ENCODE measurements at regions not wholly inside any gene's neighbourhood (a gene's known extent, or its start where the extent isn't known, plus 50 kb on each side); places are given as distances from the start of the nearest gene placed in this dataset.
"Not testable (repeated sequence)": the region's sequence is repeated elsewhere in the genome, so short reads cannot be mapped to it uniquely, and the experiment has no call there.

GRCh38 chr13:61900033-61900432 is 484.4 kb upstream of the PCDH20 start:
- no peaks in the 10 kb centered on the region for H3K4me1 ChIP-seq
- no peak for DNase-seq (ENCODE audit: low spot score)
- H3K27me3 ChIP-seq = no peaks in the 10 kb centered on the region
- TF ChIP-seq, protein P1, sequence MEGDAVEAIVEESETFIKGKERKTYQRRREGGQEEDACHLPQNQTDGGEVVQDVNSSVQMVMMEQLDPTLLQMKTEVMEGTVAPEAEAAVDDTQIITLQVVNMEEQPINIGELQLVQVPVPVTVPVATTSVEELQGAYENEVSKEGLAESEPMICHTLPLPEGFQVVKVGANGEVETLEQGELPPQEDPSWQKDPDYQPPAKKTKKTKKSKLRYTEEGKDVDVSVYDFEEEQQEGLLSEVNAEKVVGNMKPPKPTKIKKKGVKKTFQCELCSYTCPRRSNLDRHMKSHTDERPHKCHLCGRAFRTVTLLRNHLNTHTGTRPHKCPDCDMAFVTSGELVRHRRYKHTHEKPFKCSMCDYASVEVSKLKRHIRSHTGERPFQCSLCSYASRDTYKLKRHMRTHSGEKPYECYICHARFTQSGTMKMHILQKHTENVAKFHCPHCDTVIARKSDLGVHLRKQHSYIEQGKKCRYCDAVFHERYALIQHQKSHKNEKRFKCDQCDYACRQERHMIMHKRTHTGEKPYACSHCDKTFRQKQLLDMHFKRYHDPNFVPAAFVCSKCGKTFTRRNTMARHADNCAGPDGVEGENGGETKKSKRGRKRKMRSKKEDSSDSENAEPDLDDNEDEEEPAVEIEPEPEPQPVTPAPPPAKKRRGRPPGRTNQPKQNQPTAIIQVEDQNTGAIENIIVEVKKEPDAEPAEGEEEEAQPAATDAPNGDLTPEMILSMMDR (IDR thresholded peaks at IDR 0.05) = no peak
- H3K27ac ChIP-seq = no peak overlapping the region
- no peak overlapping the region for H3K4me3 ChIP-seq
- H3K36me3 ChIP-seq = no peaks in the 10 kb centered on the region
- H3K9me3 ChIP-seq = no peaks in the 10 kb centered on the region

GRCh38 chr13:61898207-61898606 is 482.6 kb upstream of the PCDH20 start:
- no peak for DNase-seq (ENCODE audit: low spot score)
- TF ChIP-seq, protein P1 (IDR thresholded peaks at IDR 0.05) = no peak
- Histone ChIP-seq H3K27ac (no peak overlapping the region), H3K27me3 (no peaks in the 10 kb centered on the region), H3K9me3 (no peaks in the 10 kb centered on the region), H3K4me3 (no peak overlapping the region), H3K36me3 (no peaks in the 10 kb centered on the region), H3K4me1 (no peaks in the 10 kb centered on the region)

- no peaks in the 10 kb centered on the region for H3K4me1 ChIP-seq
- H3K4me3 ChIP-seq = no peak overlapping the region
- TF ChIP-seq, protein P1 (IDR thresholded peaks at IDR 0.05) = no peak
- no peak for DNase-seq (ENCODE audit: low spot score)
- no peaks in the 10 kb centered on the region for H3K27me3 ChIP-seq
- no peaks in the 10 kb centered on the region for H3K9me3 ChIP-seq
- no peak overlapping the region for H3K27ac ChIP-seq
- no peaks in the 10 kb centered on the region for H3K36me3 ChIP-seq
Observed at GRCh38 chr13:61891401-61891800, 475.8 kb upstream of the PCDH20 start.

DNA sequence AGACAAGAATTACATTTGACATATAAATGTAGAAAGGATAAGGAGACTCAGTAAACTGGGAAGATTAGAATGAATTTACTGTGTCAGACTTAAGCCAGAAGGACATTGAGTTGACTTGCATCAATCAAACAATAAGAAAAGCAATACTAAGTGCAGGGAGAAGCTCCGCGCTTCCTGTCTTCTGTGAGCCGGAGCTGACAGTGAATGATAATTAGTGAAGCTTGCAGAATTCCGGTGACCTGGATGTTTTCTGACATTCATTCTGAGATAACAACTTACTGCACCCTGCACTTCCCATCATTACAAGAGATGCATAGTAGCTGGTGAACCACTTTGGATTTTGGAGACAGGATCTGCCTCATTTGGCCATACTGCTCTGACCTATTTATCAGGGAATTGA is 469.2 kb upstream of the PCDH20 start:
- no peak for DNase-seq (ENCODE audit: low spot score)
- Histone ChIP-seq H3K27ac (no peak overlapping the region), H3K4me3 (no peak overlapping the region), H3K27me3 (no peaks in the 10 kb centered on the region), H3K4me1 (no peaks in the 10 kb centered on the region), H3K36me3 (no peaks in the 10 kb centered on the region), H3K9me3 (no peaks in the 10 kb centered on the region)
- TF ChIP-seq, protein P1 (IDR thresholded peaks at IDR 0.05) = no peak

DNA sequence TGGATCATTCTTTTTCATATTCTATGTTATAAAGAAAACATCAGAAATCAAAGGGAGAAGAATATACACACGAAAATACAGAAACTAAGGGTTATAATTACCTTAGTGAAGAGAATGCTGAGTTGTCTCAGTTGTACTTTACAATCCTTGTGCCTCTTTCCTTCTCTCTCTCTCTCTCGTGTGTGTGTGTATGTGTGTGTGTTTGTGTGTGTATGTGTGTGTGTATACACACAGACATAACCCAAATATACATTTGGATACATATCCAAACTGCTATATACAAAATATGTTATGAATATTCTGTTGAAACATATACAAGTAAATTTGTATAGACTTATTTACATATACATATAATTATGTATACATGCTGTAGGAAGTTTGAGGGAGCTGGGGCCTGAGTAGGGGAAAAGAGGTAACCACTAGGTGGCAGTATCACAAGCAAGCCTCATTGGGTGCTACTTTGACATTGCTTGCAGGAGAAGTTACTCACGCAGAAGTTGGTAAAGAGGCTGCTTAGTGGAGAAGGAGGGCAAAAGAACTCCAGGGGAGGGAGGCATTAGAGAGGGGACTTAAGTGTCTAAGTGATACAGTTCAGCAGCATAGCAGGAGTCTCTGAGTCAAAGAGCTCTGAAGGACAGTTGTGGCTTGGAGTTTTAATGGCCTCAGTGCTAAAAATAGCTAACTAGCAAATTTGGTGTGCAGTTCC is 465.1 kb upstream of the PCDH20 start:
- Histone ChIP-seq H3K9me3 (no peaks in the 10 kb centered on the region), H3K27ac (no peak overlapping the region), H3K36me3 (no peaks in the 10 kb centered on the region), H3K4me3 (no peak overlapping the region), H3K4me1 (no peaks in the 10 kb centered on the region), H3K27me3 (no peaks in the 10 kb centered on the region)
- DNase-seq (ENCODE audit: low spot score) = no peak
- TF ChIP-seq, protein P1 (IDR thresholded peaks at IDR 0.05) = peak in 1 of 2 donors; percentile 40

DNA sequence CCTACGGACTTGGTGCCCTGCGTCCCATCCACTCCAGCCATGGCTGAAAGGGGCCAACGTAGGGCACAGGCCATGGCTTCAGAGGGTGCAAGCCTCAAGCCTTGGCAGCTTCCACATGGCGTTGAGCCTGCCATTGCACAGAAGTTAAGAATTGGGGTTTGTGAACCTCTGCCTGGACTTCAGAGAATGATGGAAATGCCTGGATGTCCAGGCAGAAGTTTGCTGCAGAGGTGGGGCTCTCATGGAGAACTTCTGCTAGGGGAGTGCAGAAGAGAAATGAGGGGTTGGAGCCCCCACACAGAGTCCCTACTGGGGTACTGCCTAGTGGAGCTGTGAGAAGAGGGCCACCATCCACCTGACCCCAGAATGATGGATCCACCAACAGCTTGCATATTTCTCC is 462.9 kb upstream of the PCDH20 start:
- H3K27ac ChIP-seq; DNase-seq (ENCODE audit: low spot score); H3K36me3 ChIP-seq; H3K4me1 ChIP-seq; H3K4me3 ChIP-seq; H3K9me3 ChIP-seq; H3K27me3 ChIP-seq: not testable (repeated sequence)
